ENCODE measurements at regions not wholly inside any gene's neighbourhood (a gene's known extent, or its start where the extent isn't known, plus 50 kb on each side); places are given as distances from the start of the nearest gene placed in this dataset.
A peak's percentile ranks its signal among the peaks of the same experiment; 100 is the strongest.

DNA sequence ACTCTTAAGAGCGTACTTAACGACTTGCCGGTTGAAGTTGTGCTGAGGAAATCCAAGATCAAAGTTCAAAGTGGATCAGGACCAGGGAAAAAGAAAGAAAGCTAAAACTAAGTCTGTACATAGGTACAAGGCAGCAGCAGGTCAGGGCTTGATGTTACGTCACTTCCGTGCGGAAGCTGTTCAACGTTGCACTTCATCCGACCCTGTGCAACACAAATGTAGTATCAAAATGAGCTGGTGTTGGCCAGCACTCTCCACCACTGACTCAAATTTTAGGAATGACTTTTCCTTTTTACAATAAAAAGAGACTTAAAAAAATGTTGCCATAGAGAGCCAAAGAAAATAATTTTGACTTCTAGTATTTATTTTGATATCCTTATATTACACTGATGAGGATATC lies 1315.4 kb downstream of the EFNB2 start:
- no peak for DNase-seq (ENCODE audit: low read depth)
- H3K4me3 ChIP-seq (ENCODE audit: low read depth, low read length) = no peak overlapping the region
- TF ChIP-seq, protein P1, sequence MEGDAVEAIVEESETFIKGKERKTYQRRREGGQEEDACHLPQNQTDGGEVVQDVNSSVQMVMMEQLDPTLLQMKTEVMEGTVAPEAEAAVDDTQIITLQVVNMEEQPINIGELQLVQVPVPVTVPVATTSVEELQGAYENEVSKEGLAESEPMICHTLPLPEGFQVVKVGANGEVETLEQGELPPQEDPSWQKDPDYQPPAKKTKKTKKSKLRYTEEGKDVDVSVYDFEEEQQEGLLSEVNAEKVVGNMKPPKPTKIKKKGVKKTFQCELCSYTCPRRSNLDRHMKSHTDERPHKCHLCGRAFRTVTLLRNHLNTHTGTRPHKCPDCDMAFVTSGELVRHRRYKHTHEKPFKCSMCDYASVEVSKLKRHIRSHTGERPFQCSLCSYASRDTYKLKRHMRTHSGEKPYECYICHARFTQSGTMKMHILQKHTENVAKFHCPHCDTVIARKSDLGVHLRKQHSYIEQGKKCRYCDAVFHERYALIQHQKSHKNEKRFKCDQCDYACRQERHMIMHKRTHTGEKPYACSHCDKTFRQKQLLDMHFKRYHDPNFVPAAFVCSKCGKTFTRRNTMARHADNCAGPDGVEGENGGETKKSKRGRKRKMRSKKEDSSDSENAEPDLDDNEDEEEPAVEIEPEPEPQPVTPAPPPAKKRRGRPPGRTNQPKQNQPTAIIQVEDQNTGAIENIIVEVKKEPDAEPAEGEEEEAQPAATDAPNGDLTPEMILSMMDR (IDR thresholded peaks at IDR 0.05; ENCODE audit: control insufficient read depth, extremely low read depth, insufficient read depth) = no peak

DNA sequence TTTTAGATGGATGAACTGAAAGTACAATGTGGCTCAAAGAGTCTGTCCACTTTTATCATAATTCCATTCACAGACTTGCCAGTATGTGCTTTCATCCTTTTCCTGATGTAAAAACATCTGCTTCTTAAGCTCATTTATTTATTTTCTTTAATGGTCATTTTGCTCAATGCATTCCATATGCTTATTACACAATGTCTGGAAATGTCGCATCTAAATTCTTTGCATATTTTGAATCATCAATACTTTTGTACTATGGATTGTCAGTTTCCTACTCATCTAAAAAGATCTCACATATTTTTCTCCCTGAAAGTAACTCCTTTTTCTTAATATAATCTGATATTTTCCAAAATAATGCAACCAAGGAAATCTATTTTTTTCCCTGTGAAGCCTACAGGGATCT lies 1315.8 kb downstream of the EFNB2 start:
- no peak overlapping the region for H3K4me3 ChIP-seq (ENCODE audit: low read depth, low read length)
- TF ChIP-seq, protein P1 (IDR thresholded peaks at IDR 0.05; ENCODE audit: control insufficient read depth, extremely low read depth, insufficient read depth) = no peak
- DNase-seq (ENCODE audit: low read depth) = no peak

DNA sequence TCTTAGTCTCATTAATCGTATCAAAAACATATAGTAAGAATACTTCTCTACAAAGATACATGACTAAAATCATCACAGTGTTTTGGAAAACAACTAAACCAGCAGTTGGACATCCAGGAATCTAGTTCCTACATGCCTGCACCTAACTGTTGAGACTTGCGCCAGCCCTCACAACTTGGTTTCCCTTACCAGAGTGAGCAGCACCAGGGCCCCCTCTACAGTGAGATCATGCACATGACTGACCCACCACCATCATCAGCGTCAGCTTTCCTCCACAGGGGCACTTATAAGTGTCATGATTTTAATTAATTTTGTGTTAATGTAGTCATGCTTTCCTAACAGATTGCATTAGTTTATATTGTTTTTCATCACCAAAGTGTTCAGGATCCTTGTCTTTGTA lies 1322.0 kb downstream of the EFNB2 start:
- H3K4me3 ChIP-seq (ENCODE audit: low read depth, low read length) = no peak overlapping the region
- no peak for DNase-seq (ENCODE audit: low read depth)
- TF ChIP-seq, protein P1 (IDR thresholded peaks at IDR 0.05; ENCODE audit: control insufficient read depth, extremely low read depth, insufficient read depth) = no peak

DNA sequence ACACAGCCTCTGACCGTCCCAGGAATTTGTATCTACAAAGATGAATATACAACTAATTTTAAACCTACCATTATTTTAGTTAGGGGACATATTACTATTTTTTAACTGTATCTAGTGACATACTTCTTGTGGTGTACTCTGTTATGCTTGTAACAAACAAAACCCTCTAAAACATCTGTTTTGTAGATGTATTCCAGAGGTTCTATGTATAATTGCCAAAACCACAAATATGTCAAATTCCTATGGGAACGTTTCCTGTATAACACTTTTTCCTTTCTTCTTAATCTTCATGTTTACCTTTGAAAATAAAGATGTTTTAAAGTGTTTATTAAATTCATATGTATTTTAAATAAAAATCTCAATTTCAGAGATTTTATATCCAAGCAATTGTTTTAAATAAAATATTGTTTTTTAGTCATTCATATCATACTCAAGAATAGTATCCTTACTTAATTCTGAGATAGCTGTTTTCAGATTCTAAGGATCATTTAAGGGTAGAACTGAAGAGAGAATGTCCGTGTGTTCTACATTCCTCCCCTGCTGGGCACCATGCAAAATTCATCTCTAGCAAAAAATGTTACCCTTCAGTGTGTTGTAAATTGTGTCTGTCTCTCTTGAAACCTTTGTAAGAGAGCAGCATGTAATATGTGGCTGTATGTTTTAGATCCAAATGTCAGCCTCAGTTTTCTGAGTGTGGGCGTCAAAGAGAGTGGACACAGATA lies 1327.7 kb downstream of the EFNB2 start:
- no peak overlapping the region for H3K4me3 ChIP-seq (ENCODE audit: low read depth, low read length)
- no peak for DNase-seq (ENCODE audit: low read depth)
- TF ChIP-seq, protein P1 (IDR thresholded peaks at IDR 0.05; ENCODE audit: control insufficient read depth, extremely low read depth, insufficient read depth) = no peak

DNA sequence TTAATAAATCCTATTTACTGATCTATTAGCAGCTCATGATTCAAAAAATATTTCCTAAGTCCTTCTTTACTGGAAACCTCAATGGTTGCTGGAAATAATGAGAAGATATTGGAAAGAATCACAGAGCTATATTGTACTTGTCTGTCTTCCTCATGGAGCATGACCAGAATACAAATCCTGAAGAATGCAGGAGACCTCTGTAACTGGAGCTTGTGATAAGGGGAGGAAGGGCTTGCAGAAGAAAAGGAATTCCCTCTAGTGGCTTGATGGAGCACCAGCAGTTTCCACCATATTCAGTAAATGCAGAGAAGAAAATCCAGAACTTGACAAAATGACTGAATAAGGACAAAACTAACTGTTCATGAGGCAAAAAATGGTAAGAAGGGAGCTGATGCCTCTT lies 1333.1 kb downstream of the EFNB2 start:
- no peak overlapping the region for H3K4me3 ChIP-seq (ENCODE audit: low read depth, low read length)
- no peak for DNase-seq (ENCODE audit: low read depth)
- TF ChIP-seq, protein P1 (IDR thresholded peaks at IDR 0.05; ENCODE audit: control insufficient read depth, extremely low read depth, insufficient read depth) = peak; percentile 26; the same call in 1 of the 2 replicates

DNA sequence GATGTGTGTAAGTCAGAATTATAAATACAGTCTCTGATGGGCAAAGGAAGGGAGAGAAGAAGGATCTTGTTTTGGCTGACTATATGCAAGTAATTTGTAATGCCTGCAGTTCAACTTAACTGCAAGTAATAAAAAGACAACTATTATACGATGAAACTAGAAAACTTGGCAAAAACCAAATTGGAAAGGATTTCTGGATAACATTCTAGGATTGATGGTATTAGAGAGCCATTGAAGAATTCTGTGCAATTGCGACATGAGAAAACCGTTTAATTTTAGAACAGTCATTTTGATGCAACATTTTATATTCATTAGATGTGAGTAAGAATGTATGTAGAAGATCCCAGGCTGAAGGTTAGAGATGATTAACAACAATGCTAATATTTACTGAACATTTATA lies 1334.1 kb downstream of the EFNB2 start:
- TF ChIP-seq, protein P1 (IDR thresholded peaks at IDR 0.05; ENCODE audit: control insufficient read depth, extremely low read depth, insufficient read depth) = no peak
- no peak overlapping the region for H3K4me3 ChIP-seq (ENCODE audit: low read depth, low read length)
- no peak for DNase-seq (ENCODE audit: low read depth)

DNA sequence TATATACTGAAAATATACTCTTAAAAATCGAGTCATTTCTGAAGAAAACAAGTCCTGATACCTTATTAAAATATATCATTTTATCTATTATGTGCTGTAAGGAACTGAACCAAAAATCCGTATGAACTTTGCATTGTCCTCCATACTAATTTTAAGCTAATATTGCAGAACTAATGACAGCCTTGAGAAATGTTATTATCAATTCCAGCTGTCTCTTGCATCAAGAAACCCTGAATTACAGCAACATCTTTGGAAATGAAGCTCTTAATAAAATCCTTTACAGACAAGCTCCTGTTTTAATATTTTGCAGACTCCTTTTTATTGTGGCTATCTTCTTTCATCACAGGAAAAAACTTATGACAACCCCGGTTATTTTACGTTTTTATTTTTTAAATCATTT lies 1335.3 kb downstream of the EFNB2 start:
- no peak overlapping the region for H3K4me3 ChIP-seq (ENCODE audit: low read depth, low read length)
- TF ChIP-seq, protein P1 (IDR thresholded peaks at IDR 0.05; ENCODE audit: control insufficient read depth, extremely low read depth, insufficient read depth) = no peak
- DNase-seq (ENCODE audit: low read depth) = no peak

All from LNCaP clone FGC (cell line).